ENCODE measurements at regions not wholly inside any gene's neighbourhood (a gene's known extent, or its start where the extent isn't known, plus 50 kb on each side); places are given as distances from the start of the nearest gene placed in this dataset.

GRCh38 chr10:83536426-83536825, 602.9 kb upstream of the GHITM start:
- DNase-seq (ENCODE audit: extremely low read depth, low read depth): no peak
- TF ChIP-seq, protein P1, sequence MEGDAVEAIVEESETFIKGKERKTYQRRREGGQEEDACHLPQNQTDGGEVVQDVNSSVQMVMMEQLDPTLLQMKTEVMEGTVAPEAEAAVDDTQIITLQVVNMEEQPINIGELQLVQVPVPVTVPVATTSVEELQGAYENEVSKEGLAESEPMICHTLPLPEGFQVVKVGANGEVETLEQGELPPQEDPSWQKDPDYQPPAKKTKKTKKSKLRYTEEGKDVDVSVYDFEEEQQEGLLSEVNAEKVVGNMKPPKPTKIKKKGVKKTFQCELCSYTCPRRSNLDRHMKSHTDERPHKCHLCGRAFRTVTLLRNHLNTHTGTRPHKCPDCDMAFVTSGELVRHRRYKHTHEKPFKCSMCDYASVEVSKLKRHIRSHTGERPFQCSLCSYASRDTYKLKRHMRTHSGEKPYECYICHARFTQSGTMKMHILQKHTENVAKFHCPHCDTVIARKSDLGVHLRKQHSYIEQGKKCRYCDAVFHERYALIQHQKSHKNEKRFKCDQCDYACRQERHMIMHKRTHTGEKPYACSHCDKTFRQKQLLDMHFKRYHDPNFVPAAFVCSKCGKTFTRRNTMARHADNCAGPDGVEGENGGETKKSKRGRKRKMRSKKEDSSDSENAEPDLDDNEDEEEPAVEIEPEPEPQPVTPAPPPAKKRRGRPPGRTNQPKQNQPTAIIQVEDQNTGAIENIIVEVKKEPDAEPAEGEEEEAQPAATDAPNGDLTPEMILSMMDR (IDR thresholded peaks at IDR 0.05; ENCODE audit: low read depth, low read length): no peak

- TF ChIP-seq, protein P1 (IDR thresholded peaks at IDR 0.05; ENCODE audit: low read depth, low read length): no peak
- no peak for DNase-seq (ENCODE audit: extremely low read depth, low read depth)
These were observed 601.3 kb upstream of the GHITM start for GRCh38 chr10:83538047-83538446.

- no peak for DNase-seq (ENCODE audit: extremely low read depth, low read depth)
- TF ChIP-seq, protein P1 (IDR thresholded peaks at IDR 0.05; ENCODE audit: low read depth, low read length): no peak
These were observed 599.6 kb upstream of the GHITM start for GRCh38 chr10:83539528-83540308.

DNA sequence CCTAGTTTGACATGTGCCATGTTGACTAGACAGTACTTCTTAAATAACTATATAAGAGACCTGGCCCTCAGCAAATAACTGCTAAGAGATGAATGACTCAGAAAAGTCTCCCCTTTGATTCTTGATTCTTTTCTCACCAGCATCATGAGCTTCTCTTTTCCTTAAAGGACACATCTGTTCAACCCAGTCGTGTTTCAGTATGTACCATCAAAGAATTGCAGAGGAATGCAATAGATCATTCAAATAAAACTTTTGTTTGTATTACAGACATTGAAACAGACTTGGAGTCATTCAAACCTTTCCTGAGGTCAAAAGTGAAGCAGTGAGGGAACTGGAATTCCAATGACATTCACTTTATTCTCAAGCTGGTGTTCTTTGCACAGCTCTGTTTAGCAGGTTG, 598.3 kb upstream of the GHITM start:
- no peak for DNase-seq (ENCODE audit: extremely low read depth, low read depth)
- TF ChIP-seq, protein P1 (IDR thresholded peaks at IDR 0.05; ENCODE audit: low read depth, low read length): no peak

GRCh38 chr10:83542774-83543411, 596.4 kb upstream of the GHITM start:
- DNase-seq (ENCODE audit: extremely low read depth, low read depth): no peak
- TF ChIP-seq, protein P1 (IDR thresholded peaks at IDR 0.05; ENCODE audit: low read depth, low read length): no peak

GRCh38 chr10:83543691-83544462, 595.4 kb upstream of the GHITM start:
- TF ChIP-seq, protein P1 (IDR thresholded peaks at IDR 0.05; ENCODE audit: low read depth, low read length): no peak
- no peak for DNase-seq (ENCODE audit: extremely low read depth, low read depth)

Data from AG09319 (cell line).